GM23338 (cell line): ENCODE measurements at regions not wholly inside any gene's neighbourhood (a gene's known extent, or its start where the extent isn't known, plus 50 kb on each side); places are given as distances from the start of the nearest gene placed in this dataset.

Source experiments
- ATAC-seq: fragments of 200-7000 bp; cut with Tn5 transposase; 3 replicates; pipeline ENCODE4 v1.9.1; 2020
- DNase-seq: peaks from one replicate; pipeline ENCODE4 v3.0.0-alpha.2; 2015; ENCODE audit warnings: low spot score
- H2AFZ ChIP-seq: fragments of 200-600 bp; sonication (generic); 2 replicates; pipeline ENCODE4 v1.8.0; 2016; ENCODE audit warnings: antibody characterized with exemption, mild to moderate bottlenecking, moderate library complexity
- H3F3A ChIP-seq: fragments of 200-600 bp; sonication (generic); replicated peaks from 2 replicates; pipeline ENCODE4 v1.8.0; 2017; ENCODE audit warnings: antibody characterized with exemption, mixed run types, low read depth
- H3K27ac ChIP-seq: fragments of 200-600 bp; sonication (generic); 2 replicates; pipeline ENCODE4 v1.6.1; 2016; ENCODE audit warnings: low read depth
- H3K27me3 ChIP-seq: fragments of 200-600 bp; sonication (generic); 2 replicates; pipeline ENCODE4 v1.8.0; 2016; ENCODE audit warnings: mild to moderate bottlenecking, mixed run types, moderate library complexity; ENCODE audit not compliant: insufficient read depth
- H3K36me3 ChIP-seq: fragments of 200-600 bp; sonication (generic); 2 replicates; pipeline ENCODE4 v1.8.0; 2016; ENCODE audit warnings: mild to moderate bottlenecking; ENCODE audit not compliant: insufficient read depth
- H3K4me1 ChIP-seq: fragments of 200-600 bp; sonication (generic); 2 replicates; pipeline ENCODE4 v1.8.0; 2016; ENCODE audit warnings: mild to moderate bottlenecking, moderate library complexity; ENCODE audit not compliant: insufficient read depth
- H3K4me2 ChIP-seq: fragments of 200-600 bp; sonication (generic); 2 replicates; pipeline ENCODE4 v1.7.1; 2017; ENCODE audit warnings: mixed run types
- H3K4me3 ChIP-seq: fragments of 200-600 bp; sonication (generic); 2 replicates; pipeline ENCODE4 v1.6.1; 2016; ENCODE audit warnings: mixed run types
- H3K79me2 ChIP-seq: fragments of 200-600 bp; sonication (generic); replicated peaks from 2 replicates; pipeline ENCODE4 v1.8.0; 2017; ENCODE audit warnings: mild to moderate bottlenecking; ENCODE audit not compliant: insufficient read depth
- H3K9me2 ChIP-seq: fragments of 200-600 bp; sonication (generic); 2 replicates; pipeline ENCODE4 v1.8.0; 2017; ENCODE audit not compliant: insufficient read depth
- H4K20me1 ChIP-seq: fragments of 200-600 bp; sonication (generic); replicated peaks from 2 replicates; pipeline ENCODE4 v1.8.0; 2017; ENCODE audit warnings: mild to moderate bottlenecking; ENCODE audit not compliant: insufficient read depth
- H3K27ac Mint-ChIP-seq: 2 replicates; pipeline ENCODE4 v1.8.0; 2020; ENCODE audit warnings: inconsistent platforms, mild to moderate bottlenecking, moderate library complexity, mixed read lengths
- H3K27me3 Mint-ChIP-seq: 3 replicates; pipeline ENCODE4 v1.8.0; 2022; ENCODE audit warnings: low read depth, mild to moderate bottlenecking, moderate library complexity, mixed read lengths, inconsistent platforms; ENCODE audit not compliant: insufficient read depth, poor library complexity
- H3K36me3 Mint-ChIP-seq: 3 replicates; pipeline ENCODE4 v1.8.0; 2021; ENCODE audit warnings: low read depth, mild to moderate bottlenecking, inconsistent platforms, moderate library complexity, mixed read lengths
- H3K4me1 Mint-ChIP-seq: 3 replicates; pipeline ENCODE4 v1.8.0; 2020; ENCODE audit warnings: mild to moderate bottlenecking, inconsistent platforms, mixed read lengths
- H3K4me3 Mint-ChIP-seq: 3 replicates; pipeline ENCODE4 v1.8.0; 2021; ENCODE audit warnings: moderate library complexity, mild to moderate bottlenecking, inconsistent platforms, mixed read lengths
- H3K9me3 Mint-ChIP-seq: 3 replicates; pipeline ENCODE4 v1.8.0; 2020; ENCODE audit warnings: moderate library complexity, mild to moderate bottlenecking, inconsistent platforms, mixed read lengths
- CREB1 ChIP-seq: fragments of 250-450 bp; sonication (Bioruptor Pico); IDR thresholded peaks from 2 replicates; pipeline ENCODE4 v1.5.0; 2020; ENCODE audit warnings: low read depth, mild to moderate bottlenecking, moderate library complexity
- EZH2 ChIP-seq: fragments of 200-600 bp; sonication (generic); IDR thresholded peaks from one replicate; pipeline ENCODE4 v1.8.0; 2017; ENCODE audit warnings: antibody characterized with exemption, mild to moderate bottlenecking, low read depth; ENCODE audit not compliant: unreplicated experiment
- EZH2phosphoT487 ChIP-seq: fragments of 200-600 bp; sonication (generic); IDR thresholded peaks from one replicate; pipeline ENCODE4 v1.8.1; 2018; ENCODE audit warnings: antibody characterized with exemption; ENCODE audit not compliant: unreplicated experiment
- JUNB ChIP-seq: IDR thresholded peaks from one replicate; pipeline ENCODE4 v1.6.1; 2016; ENCODE audit warnings: antibody characterized with exemption; ENCODE audit not compliant: unreplicated experiment
- NANOG ChIP-seq: IDR thresholded peaks from 2 replicates; pipeline ENCODE4 v1.6.1; 2016; ENCODE audit warnings: antibody characterized with exemption, borderline replicate concordance
- POLR2AphosphoS5 ChIP-seq: IDR thresholded peaks from 2 replicates; pipeline ENCODE4 v1.6.1; 2016; ENCODE audit warnings: antibody characterized with exemption, low read depth
- STAT1 ChIP-seq: IDR thresholded peaks from one replicate; pipeline ENCODE4 v1.6.1; 2016; ENCODE audit warnings: antibody characterized with exemption; ENCODE audit not compliant: unreplicated experiment
- ZNF114 ChIP-seq: fragments of 250-450 bp; sonication (Bioruptor Pico); IDR thresholded peaks from 2 replicates; pipeline ENCODE4 v1.5.0; 2020; ENCODE audit warnings: mild to moderate bottlenecking, moderate library complexity
- ZNF331 ChIP-seq: fragments of 250-450 bp; sonication (Bioruptor Pico); IDR thresholded peaks from 2 replicates; pipeline ENCODE4 v1.5.0; 2020; ENCODE audit warnings: low read depth, mild to moderate bottlenecking, moderate library complexity
- TF ChIP-seq, protein P1 (sequence below): IDR thresholded peaks from one replicate; pipeline ENCODE4 v1.6.1; 2018; ENCODE audit warnings: antibody characterized with exemption; ENCODE audit not compliant: unreplicated experiment
- TF ChIP-seq, protein P2 (sequence below): fragments of 250-450 bp; sonication (Bioruptor Pico); IDR thresholded peaks from 2 replicates; pipeline ENCODE4 v1.5.0; 2020; ENCODE audit warnings: mild to moderate bottlenecking, moderate library complexity
- TF ChIP-seq, protein P3 (sequence below), 2 experiments: fragments of 200-600 bp in 1 of 2; sonication (generic) in 1 of 2; conservative IDR thresholded peaks; 2 replicates each; pipeline versions ENCODE4 v1.5.1 to v1.6.1; 2016 to 2017; ENCODE audit warnings: antibody characterized with exemption in 2 of 2, low read depth in 2 of 2, mild to moderate bottlenecking in 2 of 2, moderate library complexity in 1 of 2
- TF ChIP-seq, protein P4 (sequence below): IDR thresholded peaks from 2 replicates; pipeline ENCODE4 v1.6.1; 2016; ENCODE audit warnings: antibody characterized with exemption

DNA sequence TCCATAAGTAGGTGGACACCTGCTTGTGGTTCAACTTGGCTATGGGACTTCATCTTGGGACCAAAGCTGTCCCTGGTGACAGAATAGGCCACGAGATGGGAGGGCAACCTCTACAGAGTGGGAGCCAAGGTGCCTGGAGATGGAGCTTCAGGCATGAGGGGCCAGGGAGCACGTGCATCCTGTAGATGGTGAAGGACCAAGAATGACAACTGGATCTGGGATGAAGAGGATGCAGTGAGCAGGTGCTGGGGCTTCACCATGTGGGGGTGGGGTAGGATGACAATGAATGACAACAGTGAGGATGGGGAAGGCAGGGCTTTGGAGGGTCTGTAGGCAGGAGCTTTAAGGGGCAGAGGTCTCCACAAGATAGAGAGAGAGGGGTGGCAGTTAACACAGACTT, 372.0 kb upstream of the B3GAT1 start:
- H3K27me3 ChIP-seq, result no peaks in the 10 kb centered on the region
- no peak overlapping the region for H3K27ac ChIP-seq
- H3K36me3 ChIP-seq, result no peaks in the 10 kb centered on the region
- H3K4me1 Mint-ChIP-seq, result peaks cover 4% of the 10 kb centered on the region; the same call in 2 of the 3 replicates
- DNase-seq, result no peak
- no peaks in the 10 kb centered on the region for H3K9me3 Mint-ChIP-seq
- no peaks in the 10 kb centered on the region for H4K20me1 ChIP-seq
- H3F3A ChIP-seq, result no peaks in the 10 kb centered on the region
- TF ChIP-seq NANOG (no peak), EZH2 (no peak), POLR2AphosphoS5 (no peak), STAT1 (no peak), ZNF331 (no peak), EZH2phosphoT487 (no peak), CREB1 (no peak), JUNB (no peak), ZNF114 (CRISPR knock-in tag) (no peak)
- TF ChIP-seq, protein P1, sequence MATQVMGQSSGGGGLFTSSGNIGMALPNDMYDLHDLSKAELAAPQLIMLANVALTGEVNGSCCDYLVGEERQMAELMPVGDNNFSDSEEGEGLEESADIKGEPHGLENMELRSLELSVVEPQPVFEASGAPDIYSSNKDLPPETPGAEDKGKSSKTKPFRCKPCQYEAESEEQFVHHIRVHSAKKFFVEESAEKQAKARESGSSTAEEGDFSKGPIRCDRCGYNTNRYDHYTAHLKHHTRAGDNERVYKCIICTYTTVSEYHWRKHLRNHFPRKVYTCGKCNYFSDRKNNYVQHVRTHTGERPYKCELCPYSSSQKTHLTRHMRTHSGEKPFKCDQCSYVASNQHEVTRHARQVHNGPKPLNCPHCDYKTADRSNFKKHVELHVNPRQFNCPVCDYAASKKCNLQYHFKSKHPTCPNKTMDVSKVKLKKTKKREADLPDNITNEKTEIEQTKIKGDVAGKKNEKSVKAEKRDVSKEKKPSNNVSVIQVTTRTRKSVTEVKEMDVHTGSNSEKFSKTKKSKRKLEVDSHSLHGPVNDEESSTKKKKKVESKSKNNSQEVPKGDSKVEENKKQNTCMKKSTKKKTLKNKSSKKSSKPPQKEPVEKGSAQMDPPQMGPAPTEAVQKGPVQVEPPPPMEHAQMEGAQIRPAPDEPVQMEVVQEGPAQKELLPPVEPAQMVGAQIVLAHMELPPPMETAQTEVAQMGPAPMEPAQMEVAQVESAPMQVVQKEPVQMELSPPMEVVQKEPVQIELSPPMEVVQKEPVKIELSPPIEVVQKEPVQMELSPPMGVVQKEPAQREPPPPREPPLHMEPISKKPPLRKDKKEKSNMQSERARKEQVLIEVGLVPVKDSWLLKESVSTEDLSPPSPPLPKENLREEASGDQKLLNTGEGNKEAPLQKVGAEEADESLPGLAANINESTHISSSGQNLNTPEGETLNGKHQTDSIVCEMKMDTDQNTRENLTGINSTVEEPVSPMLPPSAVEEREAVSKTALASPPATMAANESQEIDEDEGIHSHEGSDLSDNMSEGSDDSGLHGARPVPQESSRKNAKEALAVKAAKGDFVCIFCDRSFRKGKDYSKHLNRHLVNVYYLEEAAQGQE, result no peak
- TF ChIP-seq, protein P2, sequence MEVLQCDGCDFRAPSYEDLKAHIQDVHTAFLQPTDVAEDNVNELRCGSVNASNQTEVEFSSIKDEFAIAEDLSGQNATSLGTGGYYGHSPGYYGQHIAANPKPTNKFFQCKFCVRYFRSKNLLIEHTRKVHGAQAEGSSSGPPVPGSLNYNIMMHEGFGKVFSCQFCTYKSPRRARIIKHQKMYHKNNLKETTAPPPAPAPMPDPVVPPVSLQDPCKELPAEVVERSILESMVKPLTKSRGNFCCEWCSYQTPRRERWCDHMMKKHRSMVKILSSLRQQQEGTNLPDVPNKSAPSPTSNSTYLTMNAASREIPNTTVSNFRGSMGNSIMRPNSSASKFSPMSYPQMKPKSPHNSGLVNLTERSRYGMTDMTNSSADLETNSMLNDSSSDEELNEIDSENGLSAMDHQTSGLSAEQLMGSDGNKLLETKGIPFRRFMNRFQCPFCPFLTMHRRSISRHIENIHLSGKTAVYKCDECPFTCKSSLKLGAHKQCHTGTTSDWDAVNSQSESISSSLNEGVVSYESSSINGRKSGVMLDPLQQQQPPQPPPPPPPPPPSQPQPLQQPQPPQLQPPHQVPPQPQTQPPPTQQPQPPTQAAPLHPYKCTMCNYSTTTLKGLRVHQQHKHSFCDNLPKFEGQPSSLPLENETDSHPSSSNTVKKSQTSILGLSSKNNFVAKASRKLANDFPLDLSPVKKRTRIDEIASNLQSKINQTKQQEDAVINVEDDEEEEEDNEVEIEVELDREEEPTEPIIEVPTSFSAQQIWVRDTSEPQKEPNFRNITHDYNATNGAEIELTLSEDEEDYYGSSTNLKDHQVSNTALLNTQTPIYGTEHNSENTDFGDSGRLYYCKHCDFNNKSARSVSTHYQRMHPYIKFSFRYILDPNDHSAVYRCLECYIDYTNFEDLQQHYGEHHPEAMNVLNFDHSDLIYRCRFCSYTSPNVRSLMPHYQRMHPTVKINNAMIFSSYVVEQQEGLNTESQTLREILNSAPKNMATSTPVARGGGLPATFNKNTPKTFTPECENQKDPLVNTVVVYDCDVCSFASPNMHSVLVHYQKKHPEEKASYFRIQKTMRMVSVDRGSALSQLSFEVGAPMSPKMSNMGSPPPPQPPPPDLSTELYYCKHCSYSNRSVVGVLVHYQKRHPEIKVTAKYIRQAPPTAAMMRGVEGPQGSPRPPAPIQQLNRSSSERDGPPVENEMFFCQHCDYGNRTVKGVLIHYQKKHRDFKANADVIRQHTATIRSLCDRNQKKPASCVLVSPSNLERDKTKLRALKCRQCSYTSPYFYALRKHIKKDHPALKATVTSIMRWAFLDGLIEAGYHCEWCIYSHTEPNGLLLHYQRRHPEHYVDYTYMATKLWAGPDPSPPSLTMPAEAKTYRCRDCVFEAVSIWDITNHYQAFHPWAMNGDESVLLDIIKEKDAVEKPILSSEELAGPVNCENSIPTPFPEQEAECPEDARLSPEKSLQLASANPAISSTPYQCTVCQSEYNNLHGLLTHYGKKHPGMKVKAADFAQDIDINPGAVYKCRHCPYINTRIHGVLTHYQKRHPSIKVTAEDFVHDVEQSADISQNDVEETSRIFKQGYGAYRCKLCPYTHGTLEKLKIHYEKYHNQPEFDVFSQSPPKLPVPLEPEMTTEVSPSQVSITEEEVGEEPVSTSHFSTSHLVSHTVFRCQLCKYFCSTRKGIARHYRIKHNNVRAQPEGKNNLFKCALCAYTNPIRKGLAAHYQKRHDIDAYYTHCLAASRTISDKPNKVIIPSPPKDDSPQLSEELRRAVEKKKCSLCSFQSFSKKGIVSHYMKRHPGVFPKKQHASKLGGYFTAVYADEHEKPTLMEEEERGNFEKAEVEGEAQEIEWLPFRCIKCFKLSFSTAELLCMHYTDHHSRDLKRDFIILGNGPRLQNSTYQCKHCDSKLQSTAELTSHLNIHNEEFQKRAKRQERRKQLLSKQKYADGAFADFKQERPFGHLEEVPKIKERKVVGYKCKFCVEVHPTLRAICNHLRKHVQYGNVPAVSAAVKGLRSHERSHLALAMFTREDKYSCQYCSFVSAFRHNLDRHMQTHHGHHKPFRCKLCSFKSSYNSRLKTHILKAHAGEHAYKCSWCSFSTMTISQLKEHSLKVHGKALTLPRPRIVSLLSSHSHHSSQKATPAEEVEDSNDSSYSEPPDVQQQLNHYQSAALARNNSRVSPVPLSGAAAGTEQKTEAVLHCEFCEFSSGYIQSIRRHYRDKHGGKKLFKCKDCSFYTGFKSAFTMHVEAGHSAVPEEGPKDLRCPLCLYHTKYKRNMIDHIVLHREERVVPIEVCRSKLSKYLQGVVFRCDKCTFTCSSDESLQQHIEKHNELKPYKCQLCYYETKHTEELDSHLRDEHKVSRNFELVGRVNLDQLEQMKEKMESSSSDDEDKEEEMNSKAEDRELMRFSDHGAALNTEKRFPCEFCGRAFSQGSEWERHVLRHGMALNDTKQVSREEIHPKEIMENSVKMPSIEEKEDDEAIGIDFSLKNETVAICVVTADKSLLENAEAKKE (CRISPR knock-in tag), result no peak
- TF ChIP-seq, protein P3, sequence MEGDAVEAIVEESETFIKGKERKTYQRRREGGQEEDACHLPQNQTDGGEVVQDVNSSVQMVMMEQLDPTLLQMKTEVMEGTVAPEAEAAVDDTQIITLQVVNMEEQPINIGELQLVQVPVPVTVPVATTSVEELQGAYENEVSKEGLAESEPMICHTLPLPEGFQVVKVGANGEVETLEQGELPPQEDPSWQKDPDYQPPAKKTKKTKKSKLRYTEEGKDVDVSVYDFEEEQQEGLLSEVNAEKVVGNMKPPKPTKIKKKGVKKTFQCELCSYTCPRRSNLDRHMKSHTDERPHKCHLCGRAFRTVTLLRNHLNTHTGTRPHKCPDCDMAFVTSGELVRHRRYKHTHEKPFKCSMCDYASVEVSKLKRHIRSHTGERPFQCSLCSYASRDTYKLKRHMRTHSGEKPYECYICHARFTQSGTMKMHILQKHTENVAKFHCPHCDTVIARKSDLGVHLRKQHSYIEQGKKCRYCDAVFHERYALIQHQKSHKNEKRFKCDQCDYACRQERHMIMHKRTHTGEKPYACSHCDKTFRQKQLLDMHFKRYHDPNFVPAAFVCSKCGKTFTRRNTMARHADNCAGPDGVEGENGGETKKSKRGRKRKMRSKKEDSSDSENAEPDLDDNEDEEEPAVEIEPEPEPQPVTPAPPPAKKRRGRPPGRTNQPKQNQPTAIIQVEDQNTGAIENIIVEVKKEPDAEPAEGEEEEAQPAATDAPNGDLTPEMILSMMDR (conservative IDR thresholded peaks at IDR 0.05; ENCODE audit: low read depth in 2 of 2), result no peak
- TF ChIP-seq, protein P4, sequence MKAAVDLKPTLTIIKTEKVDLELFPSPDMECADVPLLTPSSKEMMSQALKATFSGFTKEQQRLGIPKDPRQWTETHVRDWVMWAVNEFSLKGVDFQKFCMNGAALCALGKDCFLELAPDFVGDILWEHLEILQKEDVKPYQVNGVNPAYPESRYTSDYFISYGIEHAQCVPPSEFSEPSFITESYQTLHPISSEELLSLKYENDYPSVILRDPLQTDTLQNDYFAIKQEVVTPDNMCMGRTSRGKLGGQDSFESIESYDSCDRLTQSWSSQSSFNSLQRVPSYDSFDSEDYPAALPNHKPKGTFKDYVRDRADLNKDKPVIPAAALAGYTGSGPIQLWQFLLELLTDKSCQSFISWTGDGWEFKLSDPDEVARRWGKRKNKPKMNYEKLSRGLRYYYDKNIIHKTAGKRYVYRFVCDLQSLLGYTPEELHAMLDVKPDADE, result no peak
- no peak overlapping the region for H3K4me3 Mint-ChIP-seq
- H3K4me3 ChIP-seq, result no peak overlapping the region
- no peak for ATAC-seq
- no peak overlapping the region for H2AFZ ChIP-seq
- H3K27me3 Mint-ChIP-seq, result peaks cover 11% of the 10 kb centered on the region
- no peak overlapping the region for H3K27ac Mint-ChIP-seq
- no peaks in the 10 kb centered on the region for H3K9me2 ChIP-seq
- H3K36me3 Mint-ChIP-seq, result no peaks in the 10 kb centered on the region
- no peaks in the 10 kb centered on the region for H3K4me1 ChIP-seq
- H3K79me2 ChIP-seq, result no peaks in the 10 kb centered on the region
- H3K4me2 ChIP-seq, result no peak overlapping the region
